Fibroblast of pulmonary artery (primary cell): ENCODE measurements at regions not wholly inside any gene's neighbourhood (a gene's known extent, or its start where the extent isn't known, plus 50 kb on each side); places are given as distances from the start of the nearest gene placed in this dataset.

ENCODE experiments used
- DNase-seq: peaks from one replicate; pipeline ENCODE4 v3.0.0-alpha.2; 2010; ENCODE audit warnings: low read depth
- H3K4me3 ChIP-seq: replicated peaks from 2 replicates; pipeline ENCODE4 v1.5.1; 2011; ENCODE audit warnings: low read depth, mild to moderate bottlenecking, control low read depth, low read length, moderate library complexity
- CTCF ChIP-seq: IDR thresholded peaks from 2 replicates; pipeline ENCODE4 v1.5.1; 2011; ENCODE audit warnings: mild to moderate bottlenecking, control low read depth, low read length, inconsistent platforms; ENCODE audit errors: missing control alignments

GRCh38 chr13:20291037-20291436 lies 58.9 kb upstream of the GJB6 start:
- no peak overlapping the region for H3K4me3 ChIP-seq
- no peak for DNase-seq
- no peak for TF ChIP-seq CTCF

- H3K4me3 ChIP-seq, result no peak overlapping the region
- no peak for TF ChIP-seq CTCF
- no peak for DNase-seq
Measured at GRCh38 chr13:20288561-20288960, 56.4 kb upstream of the GJB6 start.

- no peak for TF ChIP-seq CTCF
- H3K4me3 ChIP-seq, result no peak overlapping the region
- DNase-seq, result no peak
Measured at GRCh38 chr13:20287976-20288375, 55.9 kb upstream of the GJB6 start.

- H3K4me3 ChIP-seq, result no peak overlapping the region
- TF ChIP-seq CTCF, result no peak
- no peak for DNase-seq
Measured at GRCh38 chr13:20285530-20285929, 53.4 kb upstream of the GJB6 start.
